ENCODE measurements at regions not wholly inside any gene's neighbourhood (a gene's known extent, or its start where the extent isn't known, plus 50 kb on each side); places are given as distances from the start of the nearest gene placed in this dataset.
"Not testable (repeated sequence)": the region's sequence is repeated elsewhere in the genome, so short reads cannot be mapped to it uniquely, and the experiment has no call there.

- not testable (repeated sequence) for H3K9me3 ChIP-seq (ENCODE audit: low read length); H3K79me2 ChIP-seq (ENCODE audit: insufficient read depth, low read length); H3K4me1 ChIP-seq (ENCODE audit: insufficient read depth, low read length, severe bottlenecking); H3K36me3 ChIP-seq (ENCODE audit: insufficient read depth, low read length); H3K27ac ChIP-seq (ENCODE audit: low read depth, low read length, poor library complexity, severe bottlenecking); H4K20me1 ChIP-seq (ENCODE audit: insufficient read depth, low read length); H3K27me3 ChIP-seq (ENCODE audit: insufficient read depth, low read length); H3K9ac ChIP-seq (ENCODE audit: low read length); H3K4me2 ChIP-seq (ENCODE audit: low read length); H3K4me3 ChIP-seq (ENCODE audit: low read depth, low read length, poor library complexity, severe bottlenecking); H3K9me2 ChIP-seq (ENCODE audit: low read depth, low read length); H2AFZ ChIP-seq (ENCODE audit: low read length); H3F3A ChIP-seq (ENCODE audit: insufficient read depth, low read length)
Measured at GRCh38 chrY:3195035-3195434, 259.9 kb downstream of the ZFY start.

GRCh38 chrY:3202287-3202686 is 267.1 kb downstream of the ZFY start:
- not testable (repeated sequence) for H3K27ac ChIP-seq (ENCODE audit: low read depth, low read length, poor library complexity, severe bottlenecking); H3K9me3 ChIP-seq (ENCODE audit: low read length); H3K36me3 ChIP-seq (ENCODE audit: insufficient read depth, low read length); H3K4me2 ChIP-seq (ENCODE audit: low read length); H4K20me1 ChIP-seq (ENCODE audit: insufficient read depth, low read length); H3K9me2 ChIP-seq (ENCODE audit: low read depth, low read length); H3F3A ChIP-seq (ENCODE audit: insufficient read depth, low read length); H3K79me2 ChIP-seq (ENCODE audit: insufficient read depth, low read length); H3K4me1 ChIP-seq (ENCODE audit: insufficient read depth, low read length, severe bottlenecking); H3K4me3 ChIP-seq (ENCODE audit: low read depth, low read length, poor library complexity, severe bottlenecking); H3K27me3 ChIP-seq (ENCODE audit: insufficient read depth, low read length); H3K9ac ChIP-seq (ENCODE audit: low read length); H2AFZ ChIP-seq (ENCODE audit: low read length)

GRCh38 chrY:3206733-3207132 is 271.6 kb downstream of the ZFY start:
- not testable (repeated sequence) for H3K4me1 ChIP-seq (ENCODE audit: insufficient read depth, low read length, severe bottlenecking); H3F3A ChIP-seq (ENCODE audit: insufficient read depth, low read length); H3K9me2 ChIP-seq (ENCODE audit: low read depth, low read length); H3K9ac ChIP-seq (ENCODE audit: low read length); H3K79me2 ChIP-seq (ENCODE audit: insufficient read depth, low read length); H3K4me2 ChIP-seq (ENCODE audit: low read length); H3K27me3 ChIP-seq (ENCODE audit: insufficient read depth, low read length); H4K20me1 ChIP-seq (ENCODE audit: insufficient read depth, low read length); H3K4me3 ChIP-seq (ENCODE audit: low read depth, low read length, poor library complexity, severe bottlenecking); H3K27ac ChIP-seq (ENCODE audit: low read depth, low read length, poor library complexity, severe bottlenecking); H2AFZ ChIP-seq (ENCODE audit: low read length); H3K36me3 ChIP-seq (ENCODE audit: insufficient read depth, low read length); H3K9me3 ChIP-seq (ENCODE audit: low read length)

- not testable (repeated sequence) for H3K4me3 ChIP-seq (ENCODE audit: low read depth, low read length, poor library complexity, severe bottlenecking); H3K9me3 ChIP-seq (ENCODE audit: low read length); H3K9me2 ChIP-seq (ENCODE audit: low read depth, low read length); H3K36me3 ChIP-seq (ENCODE audit: insufficient read depth, low read length); H4K20me1 ChIP-seq (ENCODE audit: insufficient read depth, low read length); H3K4me1 ChIP-seq (ENCODE audit: insufficient read depth, low read length, severe bottlenecking); H3K79me2 ChIP-seq (ENCODE audit: insufficient read depth, low read length); H3F3A ChIP-seq (ENCODE audit: insufficient read depth, low read length); H3K9ac ChIP-seq (ENCODE audit: low read length); H3K27ac ChIP-seq (ENCODE audit: low read depth, low read length, poor library complexity, severe bottlenecking); H3K4me2 ChIP-seq (ENCODE audit: low read length); H3K27me3 ChIP-seq (ENCODE audit: insufficient read depth, low read length); H2AFZ ChIP-seq (ENCODE audit: low read length)
Measured at GRCh38 chrY:3213183-3213582, 278.0 kb downstream of the ZFY start.

GRCh38 chrY:3218134-3218533 is 283.0 kb downstream of the ZFY start:
- not testable (repeated sequence) for H3K27me3 ChIP-seq (ENCODE audit: insufficient read depth, low read length)

GRCh38 chrY:3218559-3218958 is 283.4 kb downstream of the ZFY start:
- H3K36me3 ChIP-seq (ENCODE audit: insufficient read depth, low read length); H3F3A ChIP-seq (ENCODE audit: insufficient read depth, low read length); H3K27ac ChIP-seq (ENCODE audit: low read depth, low read length, poor library complexity, severe bottlenecking); H3K4me1 ChIP-seq (ENCODE audit: insufficient read depth, low read length, severe bottlenecking); H4K20me1 ChIP-seq (ENCODE audit: insufficient read depth, low read length); H3K4me2 ChIP-seq (ENCODE audit: low read length); H3K9ac ChIP-seq (ENCODE audit: low read length); H3K9me3 ChIP-seq (ENCODE audit: low read length); H3K79me2 ChIP-seq (ENCODE audit: insufficient read depth, low read length); H3K27me3 ChIP-seq (ENCODE audit: insufficient read depth, low read length); H2AFZ ChIP-seq (ENCODE audit: low read length); H3K9me2 ChIP-seq (ENCODE audit: low read depth, low read length); H3K4me3 ChIP-seq (ENCODE audit: low read depth, low read length, poor library complexity, severe bottlenecking): not testable (repeated sequence)

More at GRCh38 chrY:3218134-3218533, 283.0 kb downstream of the ZFY start:
- H3K27ac ChIP-seq (ENCODE audit: low read depth, low read length, poor library complexity, severe bottlenecking); H2AFZ ChIP-seq (ENCODE audit: low read length); H3K9me2 ChIP-seq (ENCODE audit: low read depth, low read length); H4K20me1 ChIP-seq (ENCODE audit: insufficient read depth, low read length); H3K4me3 ChIP-seq (ENCODE audit: low read depth, low read length, poor library complexity, severe bottlenecking); H3K36me3 ChIP-seq (ENCODE audit: insufficient read depth, low read length); H3K4me1 ChIP-seq (ENCODE audit: insufficient read depth, low read length, severe bottlenecking); H3K9ac ChIP-seq (ENCODE audit: low read length); H3K9me3 ChIP-seq (ENCODE audit: low read length); H3K79me2 ChIP-seq (ENCODE audit: insufficient read depth, low read length); H3F3A ChIP-seq (ENCODE audit: insufficient read depth, low read length); H3K4me2 ChIP-seq (ENCODE audit: low read length): not testable (repeated sequence)

- H2AFZ ChIP-seq (ENCODE audit: low read length); H3K27me3 ChIP-seq (ENCODE audit: insufficient read depth, low read length); H3K4me1 ChIP-seq (ENCODE audit: insufficient read depth, low read length, severe bottlenecking); H3K36me3 ChIP-seq (ENCODE audit: insufficient read depth, low read length); H3K79me2 ChIP-seq (ENCODE audit: insufficient read depth, low read length); H3K9ac ChIP-seq (ENCODE audit: low read length); H3K9me3 ChIP-seq (ENCODE audit: low read length); H3K4me2 ChIP-seq (ENCODE audit: low read length); H3K4me3 ChIP-seq (ENCODE audit: low read depth, low read length, poor library complexity, severe bottlenecking); H3F3A ChIP-seq (ENCODE audit: insufficient read depth, low read length); H3K27ac ChIP-seq (ENCODE audit: low read depth, low read length, poor library complexity, severe bottlenecking); H3K9me2 ChIP-seq (ENCODE audit: low read depth, low read length); H4K20me1 ChIP-seq (ENCODE audit: insufficient read depth, low read length): not testable (repeated sequence)
Measured at GRCh38 chrY:3262911-3263310, 316.0 kb upstream of the TGIF2LY start.

- not testable (repeated sequence) for H3K9me3 ChIP-seq (ENCODE audit: low read length); H3K27me3 ChIP-seq (ENCODE audit: insufficient read depth, low read length); H3K27ac ChIP-seq (ENCODE audit: low read depth, low read length, poor library complexity, severe bottlenecking); H3K4me1 ChIP-seq (ENCODE audit: insufficient read depth, low read length, severe bottlenecking); H2AFZ ChIP-seq (ENCODE audit: low read length); H3K36me3 ChIP-seq (ENCODE audit: insufficient read depth, low read length); H3K9ac ChIP-seq (ENCODE audit: low read length); H3K79me2 ChIP-seq (ENCODE audit: insufficient read depth, low read length); H3K4me2 ChIP-seq (ENCODE audit: low read length); H3K4me3 ChIP-seq (ENCODE audit: low read depth, low read length, poor library complexity, severe bottlenecking); H3F3A ChIP-seq (ENCODE audit: insufficient read depth, low read length); H4K20me1 ChIP-seq (ENCODE audit: insufficient read depth, low read length); H3K9me2 ChIP-seq (ENCODE audit: low read depth, low read length)
Measured at GRCh38 chrY:3288063-3288462, 290.8 kb upstream of the TGIF2LY start.
